HG03354 (cell line): ENCODE measurements at regions not wholly inside any gene's neighbourhood (a gene's known extent, or its start where the extent isn't known, plus 50 kb on each side); places are given as distances from the start of the nearest gene placed in this dataset.

Experiments used
- ATAC-seq: cut with Tn5 transposase; IDR thresholded peaks from one replicate; pipeline ENCODE4 v1.9.1; 2021; ENCODE audit warnings: mild to moderate bottlenecking; ENCODE audit not compliant: unreplicated experiment, poor library complexity, severe bottlenecking

- no peak for ATAC-seq
Measured at GRCh38 chr12:42761601-42762350, 172.2 kb upstream of the PRICKLE1 start.

GRCh38 chr12:42761086-42761485 lies 171.5 kb upstream of the PRICKLE1 start:
- no peak for ATAC-seq

GRCh38 chr12:42760550-42760949 lies 171.0 kb upstream of the PRICKLE1 start:
- no peak for ATAC-seq

GRCh38 chr12:42759622-42760273 lies 170.2 kb upstream of the PRICKLE1 start:
- ATAC-seq = no peak

GRCh38 chr12:42758806-42759205 lies 169.3 kb upstream of the PRICKLE1 start:
- ATAC-seq = no peak

GRCh38 chr12:42757624-42758119 lies 168.1 kb upstream of the PRICKLE1 start:
- no peak for ATAC-seq

- peak; percentile 62 for ATAC-seq
Measured at GRCh38 chr12:42756841-42757623, 167.5 kb upstream of the PRICKLE1 start.

- no peak for ATAC-seq
Measured at GRCh38 chr12:42750356-42750755, 160.8 kb upstream of the PRICKLE1 start.

- no peak for ATAC-seq
Measured at GRCh38 chr12:42749239-42749638, 159.7 kb upstream of the PRICKLE1 start.

- ATAC-seq = no peak
Measured at GRCh38 chr12:42744539-42745182, 155.1 kb upstream of the PRICKLE1 start.

- ATAC-seq = no peak
Measured at GRCh38 chr12:42742716-42743115, 153.2 kb upstream of the PRICKLE1 start.

- no peak for ATAC-seq
Measured at GRCh38 chr12:42741771-42742510, 152.4 kb upstream of the PRICKLE1 start.

GRCh38 chr12:42741091-42741490 lies 151.5 kb upstream of the PRICKLE1 start:
- no peak for ATAC-seq

- ATAC-seq = no peak
Measured at GRCh38 chr12:42737398-42737797, 147.9 kb upstream of the PRICKLE1 start.

GRCh38 chr12:42735861-42736361 lies 146.4 kb upstream of the PRICKLE1 start:
- ATAC-seq = no peak

GRCh38 chr12:42733911-42734310 lies 144.4 kb upstream of the PRICKLE1 start:
- no peak for ATAC-seq

GRCh38 chr12:42732908-42733411 lies 143.4 kb upstream of the PRICKLE1 start:
- ATAC-seq = no peak

- no peak for ATAC-seq
Measured at GRCh38 chr12:42730291-42730690, 140.7 kb upstream of the PRICKLE1 start.

GRCh38 chr12:42729535-42729900 lies 140.0 kb upstream of the PRICKLE1 start:
- ATAC-seq = no peak
